NCI-H2196 treated with DMSO at 0.1 percent for 48 hours (cell line): ENCODE measurements at regions not wholly inside any gene's neighbourhood (a gene's known extent, or its start where the extent isn't known, plus 50 kb on each side); places are given as distances from the start of the nearest gene placed in this dataset.

Experiments used
- DNase-seq: peaks from one replicate; lab custom pipeline; 2025; ENCODE audit not compliant: unreplicated experiment; lab: John Stamatoyannopoulos, UW

DNA sequence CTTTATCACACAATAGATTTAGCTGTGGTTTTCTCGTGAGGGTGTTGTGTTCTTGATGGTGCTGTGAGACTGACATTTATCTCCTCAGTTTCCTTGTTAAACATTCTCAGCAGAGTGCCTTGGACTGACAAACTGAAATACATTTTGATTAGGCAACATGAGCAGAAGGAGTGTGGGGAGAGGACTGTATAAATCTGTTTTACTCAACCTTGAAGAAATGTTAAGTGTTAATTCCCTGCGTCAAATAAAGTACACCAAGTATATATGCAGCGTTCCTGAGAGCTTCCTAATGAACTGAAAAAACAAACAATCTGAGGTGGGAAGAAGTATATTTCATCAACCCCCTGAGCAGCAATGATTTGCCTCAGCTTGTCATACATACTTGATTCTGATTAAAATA, 540.3 kb upstream of the B3GALT2 start:
- DNase-seq = no peak

GRCh38 chr1:193712392-193712791, 526.0 kb upstream of the B3GALT2 start:
- DNase-seq = no peak

DNA sequence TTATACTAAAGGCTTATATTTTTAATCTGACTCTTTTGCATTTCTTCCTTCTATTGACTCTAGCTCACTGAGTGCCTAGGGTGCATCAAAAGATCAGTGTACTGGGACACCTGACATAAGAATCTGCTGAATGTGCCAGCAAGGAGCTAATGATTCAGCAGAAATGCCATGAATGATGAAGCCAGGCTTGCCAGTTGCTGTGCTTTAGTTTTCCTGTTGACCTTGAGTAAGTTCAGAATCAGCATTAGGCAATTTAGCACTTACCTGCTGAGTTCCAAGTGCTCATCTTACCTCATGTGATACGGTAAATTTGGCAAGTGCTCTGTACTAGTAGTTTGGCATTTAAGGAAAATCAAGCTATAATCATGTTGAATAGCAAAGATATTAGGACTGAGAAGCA, 523.2 kb upstream of the B3GALT2 start:
- no peak for DNase-seq

- DNase-seq = no peak
Measured at GRCh38 chr1:193707271-193708021, 521.0 kb upstream of the B3GALT2 start.

DNA sequence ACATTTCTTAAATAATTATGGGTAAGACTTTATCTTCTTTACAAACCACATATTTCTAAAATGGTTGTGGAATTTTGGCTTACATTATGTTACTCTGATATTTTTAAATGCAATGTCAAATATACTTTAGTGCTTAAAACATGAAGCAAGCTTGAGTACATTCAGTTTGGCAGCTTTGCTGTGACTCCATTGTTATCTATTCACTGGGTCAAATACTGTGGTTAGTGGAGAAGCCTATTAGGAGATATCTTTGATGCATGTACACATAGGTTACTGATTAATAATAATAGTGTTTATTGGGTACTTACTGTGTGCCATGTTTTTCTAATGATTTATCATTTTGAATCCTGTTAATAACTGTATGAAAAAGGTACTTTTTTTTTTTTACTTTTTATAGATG, 520.4 kb upstream of the B3GALT2 start:
- DNase-seq = no peak

DNA sequence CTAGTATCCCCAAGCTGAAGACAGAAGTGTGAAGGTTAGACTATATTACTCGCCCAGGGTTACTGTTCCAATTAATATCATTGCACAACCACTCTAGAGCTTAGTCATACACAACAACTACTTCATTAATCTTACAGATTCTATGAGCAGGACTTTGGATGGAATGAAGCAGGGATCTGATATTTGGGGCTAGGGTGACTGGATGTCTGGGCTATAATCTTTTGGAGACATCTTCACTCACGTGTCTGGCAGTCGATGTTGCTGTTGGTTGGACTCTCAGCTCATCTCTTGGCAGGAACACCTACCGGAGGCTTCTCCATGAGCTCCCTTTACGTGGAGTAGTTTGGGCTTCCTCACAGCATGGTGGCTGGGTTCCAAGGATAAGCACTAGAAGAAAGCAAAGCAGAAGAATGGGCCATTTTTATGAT, 519.2 kb upstream of the B3GALT2 start:
- DNase-seq = no peak

DNA sequence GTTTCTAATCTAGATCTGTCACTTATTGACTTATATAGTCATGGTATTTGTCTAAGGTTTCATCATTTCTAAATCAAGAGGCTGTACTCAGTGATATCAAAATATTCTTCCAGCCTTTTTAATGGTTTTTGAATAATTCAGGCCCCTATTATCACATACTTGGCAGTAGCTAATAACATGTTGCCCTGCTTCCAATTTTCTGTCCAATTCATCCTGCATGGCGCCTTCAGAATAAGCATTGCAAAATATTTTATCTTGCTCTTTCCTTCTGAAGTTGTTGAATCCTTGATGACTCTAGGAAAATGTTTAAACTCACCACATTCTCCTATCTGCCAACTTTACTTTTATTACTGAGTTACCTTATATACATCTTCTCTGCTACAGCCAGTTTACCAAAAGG, 517.2 kb upstream of the B3GALT2 start:
- DNase-seq = no peak

GRCh38 chr1:193703121-193703520, 516.7 kb upstream of the B3GALT2 start:
- DNase-seq = no peak

- DNase-seq = no peak
Measured at GRCh38 chr1:193701759-193702158, 515.3 kb upstream of the B3GALT2 start.

- DNase-seq = no peak
Measured at GRCh38 chr1:193700710-193701355, 514.4 kb upstream of the B3GALT2 start.

DNA sequence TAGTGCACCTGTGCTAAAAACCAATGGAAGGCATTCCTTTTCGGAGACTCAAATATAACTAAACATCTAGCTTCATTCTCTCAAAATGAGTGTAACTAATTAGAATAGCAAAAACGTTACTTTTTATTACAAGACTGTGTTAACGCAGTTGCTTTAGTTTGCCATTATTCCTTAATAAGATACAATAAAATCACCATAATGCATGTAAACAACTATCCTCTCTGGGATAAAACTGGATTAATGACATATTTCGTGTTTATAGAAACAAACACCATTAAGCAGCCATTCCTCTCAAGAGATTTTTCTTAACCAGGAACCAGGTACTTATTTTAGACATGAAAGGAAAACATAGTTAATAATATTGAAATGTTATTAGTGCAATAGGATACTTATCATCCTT, 512.8 kb upstream of the B3GALT2 start:
- no peak for DNase-seq

- DNase-seq = no peak
Measured at GRCh38 chr1:193697776-193698175, 511.4 kb upstream of the B3GALT2 start.

DNA sequence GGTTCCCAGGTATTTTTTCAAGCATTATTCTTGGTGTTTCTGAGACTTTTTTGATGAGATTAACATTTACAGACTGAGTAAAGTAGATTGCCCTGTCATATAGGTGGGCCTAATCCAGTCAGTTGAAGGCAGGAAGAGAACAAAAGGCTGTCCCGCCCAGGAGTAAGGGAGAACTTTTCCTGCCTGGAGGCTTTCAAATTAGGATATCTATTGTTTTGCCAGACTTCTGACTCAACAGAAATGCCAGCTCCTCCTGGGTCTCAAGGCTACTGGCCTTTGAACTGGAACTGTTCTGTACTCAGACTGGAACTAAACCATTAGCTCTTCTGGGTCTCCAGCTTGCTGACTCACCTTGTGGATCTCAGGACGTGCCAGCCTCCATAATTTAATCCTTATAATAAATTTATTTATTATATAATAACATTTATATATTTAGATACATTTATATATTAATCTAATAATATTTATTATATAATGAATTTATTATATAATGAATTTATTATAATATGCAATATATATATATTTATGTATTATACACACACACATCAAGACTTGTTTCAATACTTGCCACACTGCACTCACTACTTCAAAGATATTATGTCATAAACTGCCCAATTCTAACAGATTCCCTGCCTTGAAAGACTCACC, 510.8 kb upstream of the B3GALT2 start:
- no peak for DNase-seq

GRCh38 chr1:193694741-193695140, 508.3 kb upstream of the B3GALT2 start:
- no peak for DNase-seq

DNA sequence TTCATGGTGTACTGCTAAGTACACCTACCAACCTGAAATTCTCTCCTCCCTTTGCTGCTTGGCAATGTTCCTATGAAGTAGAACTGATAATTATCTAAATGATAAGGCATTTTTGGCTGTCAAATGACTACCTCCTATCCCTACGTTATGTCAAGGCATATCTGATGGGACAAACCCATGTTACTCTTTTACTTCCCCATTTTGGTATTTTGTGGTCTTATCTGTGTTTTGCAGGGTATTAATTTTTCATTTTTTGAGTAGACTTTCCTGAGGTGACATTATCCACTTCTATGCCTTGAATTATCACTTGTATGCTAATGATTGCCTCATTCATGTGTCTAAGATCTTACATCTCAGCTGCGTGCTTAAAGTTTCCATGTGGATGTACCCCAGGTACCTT, 499.6 kb upstream of the B3GALT2 start:
- no peak for DNase-seq

DNA sequence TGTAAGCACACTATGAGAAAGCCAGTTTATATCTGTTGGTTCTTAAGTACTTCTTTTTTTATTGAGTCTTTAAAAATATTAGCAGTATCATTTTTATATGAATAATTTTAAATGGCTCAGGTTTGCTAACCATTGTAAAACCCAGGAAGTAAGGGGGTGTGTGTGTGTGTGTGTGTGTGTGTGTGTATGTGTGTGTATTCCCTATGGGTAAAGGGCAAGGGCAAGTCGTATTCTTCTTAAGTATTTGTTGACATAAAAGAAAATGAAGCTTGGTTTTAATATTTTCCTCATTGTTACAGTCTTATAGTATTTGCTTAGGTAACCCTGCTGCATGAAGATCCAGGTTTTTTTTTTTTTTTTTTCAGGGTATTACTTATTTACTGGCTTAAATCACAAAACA, 495.0 kb upstream of the B3GALT2 start:
- no peak for DNase-seq

- no peak for DNase-seq
Measured at GRCh38 chr1:193680924-193681316, 494.5 kb upstream of the B3GALT2 start.

DNA sequence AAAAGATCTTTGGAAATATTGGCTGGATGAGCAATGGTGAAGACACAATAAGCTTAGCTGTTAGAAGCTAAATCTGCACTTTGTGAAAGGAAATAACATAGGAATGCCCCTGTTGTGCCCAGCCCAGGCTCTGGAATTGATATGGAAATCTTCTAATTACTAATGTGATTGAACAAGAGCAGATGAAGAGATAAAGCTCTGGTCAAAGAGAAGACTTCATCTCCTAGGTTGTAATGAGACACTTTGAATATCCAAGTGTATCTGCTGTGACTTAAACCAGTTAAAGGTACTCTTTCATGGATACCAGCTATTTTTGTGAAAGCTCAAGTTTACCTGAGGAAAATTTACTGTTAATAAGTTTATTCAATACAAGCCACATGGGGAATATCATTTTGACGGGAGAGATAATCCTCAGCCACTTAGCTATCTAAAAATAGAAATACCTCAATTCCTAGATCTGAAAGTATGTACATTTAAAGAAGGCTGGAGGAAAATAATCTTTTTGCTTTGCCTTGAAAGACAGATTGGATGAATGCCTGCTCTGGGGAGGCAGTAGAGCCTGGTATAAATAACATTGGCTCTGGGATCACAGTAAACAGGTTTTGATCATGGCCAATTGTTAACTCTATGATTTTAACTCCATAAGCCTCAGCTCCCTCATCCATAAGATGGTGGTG, 494.0 kb upstream of the B3GALT2 start:
- no peak for DNase-seq

DNA sequence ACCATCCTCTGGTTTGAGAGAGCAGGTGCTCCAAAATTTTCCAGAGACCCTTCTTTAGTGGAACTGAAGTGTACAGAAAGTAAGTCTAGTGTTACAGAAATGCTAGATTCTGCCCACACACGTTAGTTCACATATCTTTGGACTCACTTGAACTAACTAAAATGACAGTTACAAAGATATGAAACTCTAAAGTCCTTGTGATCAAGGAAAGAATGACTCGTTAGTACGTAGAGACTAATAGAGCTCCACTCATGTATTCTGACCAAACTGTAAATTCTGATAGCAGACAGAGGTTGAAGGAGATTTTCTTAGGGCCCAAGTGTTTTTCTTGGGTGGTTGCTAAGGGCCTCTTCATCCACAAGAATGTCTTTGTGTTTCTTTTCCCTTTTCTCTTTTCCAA, 491.5 kb upstream of the B3GALT2 start:
- no peak for DNase-seq

DNA sequence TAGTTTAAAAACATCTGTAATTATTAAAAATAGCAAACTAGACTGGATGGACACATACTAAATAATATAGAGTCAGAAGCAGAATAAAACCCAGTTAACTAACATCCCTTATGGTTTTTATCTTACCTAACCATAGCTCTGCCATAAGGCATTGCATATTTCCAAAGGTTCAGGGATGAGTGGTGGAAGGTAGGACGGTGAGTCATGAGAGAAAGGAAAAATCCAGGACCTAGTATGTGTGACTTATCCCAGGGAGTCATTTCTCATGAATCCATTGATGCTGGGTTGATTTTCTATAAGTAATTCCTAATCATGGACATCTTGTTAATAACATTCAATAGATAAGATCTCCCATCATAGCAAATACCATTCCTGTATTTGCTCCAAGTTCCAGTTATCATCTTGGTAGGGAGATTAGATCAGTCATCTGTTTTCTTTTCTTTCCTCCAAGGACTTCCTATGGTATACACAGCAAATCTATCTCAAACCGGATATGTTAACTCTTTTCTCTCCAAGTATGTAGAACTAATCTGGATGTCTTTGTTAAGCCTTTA, 490.7 kb upstream of the B3GALT2 start:
- no peak for DNase-seq

DNA sequence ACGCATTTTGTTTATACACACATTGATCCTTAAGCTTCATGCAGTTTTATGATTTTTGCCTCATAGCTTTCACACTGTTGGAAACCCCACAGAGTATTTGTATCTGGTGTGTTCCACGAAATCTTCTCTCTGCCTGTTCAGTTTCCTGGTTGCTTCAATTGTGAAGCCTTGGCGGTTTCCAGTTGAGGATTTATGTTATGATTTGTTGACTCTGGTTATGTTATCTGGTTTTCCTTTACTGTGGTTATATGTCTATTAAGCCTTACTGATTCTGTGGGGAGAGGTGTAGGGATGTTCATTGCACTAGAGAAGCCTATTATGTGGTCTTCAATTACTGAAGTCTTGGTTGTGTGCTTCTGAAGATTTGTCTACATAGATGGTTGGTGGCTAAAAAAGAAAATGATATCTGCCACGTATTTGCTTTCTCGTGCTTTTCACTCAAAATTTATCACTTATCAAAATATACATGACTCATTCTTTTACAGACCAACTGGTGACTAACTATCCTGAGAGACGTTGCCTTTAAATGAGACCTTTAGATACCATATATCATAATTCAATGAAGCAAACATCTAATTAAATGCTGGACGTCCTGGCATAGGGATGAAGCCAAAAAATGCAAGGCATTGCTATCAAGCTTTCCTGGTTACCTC, 488.0 kb upstream of the B3GALT2 start:
- DNase-seq = no peak
